ENCODE measurements at regions not wholly inside any gene's neighbourhood (a gene's known extent, or its start where the extent isn't known, plus 50 kb on each side); places are given as distances from the start of the nearest gene placed in this dataset.

- no peak for DNase-seq
Observed at GRCh38 chrX:40449396-40449795, 131.4 kb upstream of the ATP6AP2 start.

- no peak for DNase-seq
Observed at GRCh38 chrX:40448793-40449192, 132.0 kb upstream of the ATP6AP2 start.

GRCh38 chrX:40446921-40447320 is 133.8 kb upstream of the ATP6AP2 start:
- no peak for DNase-seq

GRCh38 chrX:40445691-40446090 is 135.1 kb upstream of the ATP6AP2 start:
- DNase-seq, result peak; percentile 60

DNA sequence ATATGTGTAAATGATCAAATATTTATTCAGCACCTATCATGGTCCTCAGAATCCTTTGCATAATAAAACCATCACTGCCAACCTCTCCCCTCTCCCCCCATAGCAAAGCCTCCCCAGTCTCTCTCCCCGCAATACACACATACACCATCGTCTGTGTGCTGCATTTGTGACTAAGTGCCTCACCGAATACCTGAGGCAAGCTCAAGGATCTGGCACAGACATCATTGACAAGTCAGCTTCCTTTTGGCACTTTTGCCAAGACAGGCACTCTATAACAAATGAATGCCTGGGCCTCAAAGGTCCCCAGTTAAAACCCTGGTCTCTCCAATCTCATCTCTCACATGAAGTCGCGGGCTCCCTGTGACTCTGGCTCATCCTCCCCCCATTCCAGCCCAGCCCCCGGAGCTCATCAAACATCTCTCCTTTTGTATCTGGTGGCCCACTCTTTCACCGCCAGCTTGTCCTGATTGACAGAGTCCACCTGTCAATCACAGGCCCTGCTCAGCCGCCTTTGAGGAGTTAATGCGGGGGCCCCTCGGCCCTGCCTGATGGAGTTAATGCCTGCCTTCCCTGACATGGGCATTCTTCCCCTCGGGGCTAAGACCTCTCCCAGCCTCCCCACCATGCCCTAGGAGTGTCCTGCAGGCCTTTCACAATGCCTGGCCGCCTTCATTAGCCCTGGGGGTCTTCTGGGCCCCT is 135.8 kb upstream of the ATP6AP2 start:
- DNase-seq, result no peak

- no peak for DNase-seq
Observed at GRCh38 chrX:40444133-40444532, 136.6 kb upstream of the ATP6AP2 start.

DNA sequence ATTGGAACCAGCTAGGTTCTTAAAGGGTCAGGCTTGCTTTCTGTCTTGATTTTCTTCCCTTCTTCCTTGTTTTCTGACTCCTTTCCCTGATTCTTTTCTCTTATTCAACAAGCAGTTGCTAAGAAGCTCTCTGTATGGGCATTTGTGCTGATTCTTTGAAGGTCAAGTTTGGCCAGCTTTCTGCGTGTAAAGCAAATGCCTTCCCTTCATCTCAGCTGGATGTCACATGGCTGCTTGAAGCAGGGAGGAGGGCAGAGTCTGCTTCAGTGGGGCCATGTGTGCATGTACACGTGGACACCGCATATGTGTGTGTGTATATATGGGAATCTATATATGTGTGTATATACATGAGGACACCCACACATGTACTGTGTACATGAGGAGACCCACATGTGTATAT is 139.9 kb upstream of the ATP6AP2 start:
- no peak for DNase-seq

DNA sequence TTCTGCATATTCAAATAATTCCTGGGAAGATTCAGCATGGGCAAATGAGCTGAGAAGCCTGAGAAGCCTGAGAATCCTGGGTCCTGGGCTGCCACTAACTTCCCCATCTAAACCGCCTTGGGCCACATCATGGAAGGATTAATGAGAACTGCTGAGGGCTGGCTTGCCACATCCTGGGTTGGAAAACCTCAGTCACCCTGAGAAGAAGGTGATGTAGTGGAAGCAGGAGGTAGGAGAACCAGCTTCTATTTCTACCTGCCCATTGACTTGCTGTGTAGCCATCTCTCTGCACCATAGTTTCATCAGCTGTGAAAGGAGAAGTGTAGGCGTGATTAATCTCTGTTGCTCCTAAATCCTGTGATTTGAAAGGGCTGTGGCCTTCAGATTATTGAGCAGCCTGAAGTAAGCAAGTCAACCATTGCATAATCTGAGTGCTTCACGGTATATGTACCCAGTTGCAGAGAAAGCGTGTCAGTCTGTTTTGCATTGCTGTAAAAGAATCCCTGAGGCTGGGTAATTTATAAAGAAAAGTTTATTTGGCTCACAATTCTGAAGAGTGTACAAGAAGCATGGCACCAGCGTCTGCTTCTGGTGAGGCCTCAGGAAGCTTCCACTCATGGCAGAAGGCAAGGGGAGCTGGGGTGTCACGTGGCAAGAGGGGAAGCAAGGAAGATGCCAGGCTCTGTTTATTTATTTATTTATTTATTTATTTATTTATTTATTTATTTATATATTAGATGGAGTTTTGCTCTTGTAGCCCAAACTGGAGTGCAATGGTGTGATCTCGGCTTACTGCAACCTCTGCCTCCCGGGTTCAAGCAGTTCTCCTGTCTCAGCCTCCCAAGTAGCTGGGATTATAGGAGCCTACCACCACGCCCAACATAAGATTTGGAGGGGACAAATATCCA is 140.9 kb upstream of the ATP6AP2 start:
- DNase-seq, result peak; percentile 69

- DNase-seq, result no peak
Observed at GRCh38 chrX:40437348-40437747, 143.4 kb upstream of the ATP6AP2 start.

GRCh38 chrX:40434947-40435346 is 145.8 kb upstream of the ATP6AP2 start:
- DNase-seq, result no peak

DNA sequence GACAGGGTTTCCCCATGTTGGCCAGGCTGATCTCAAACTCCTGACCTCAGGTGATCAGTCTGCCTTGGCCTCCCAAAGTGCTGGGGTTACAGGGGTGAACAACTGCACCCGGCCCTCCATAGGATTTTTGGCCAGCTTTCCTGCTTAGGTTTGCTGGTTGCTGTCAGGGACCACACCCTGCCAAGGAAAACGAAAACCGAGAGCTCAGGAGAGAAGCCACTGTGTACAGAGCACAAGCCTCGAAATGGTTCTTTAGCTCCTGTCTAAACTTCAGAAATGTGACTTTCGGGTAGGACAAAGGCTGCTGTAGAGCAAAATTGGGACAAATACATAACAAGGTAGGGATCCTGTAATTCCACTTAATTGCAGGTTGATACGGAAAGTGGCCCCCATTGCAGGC is 146.3 kb upstream of the ATP6AP2 start:
- no peak for DNase-seq

DNA sequence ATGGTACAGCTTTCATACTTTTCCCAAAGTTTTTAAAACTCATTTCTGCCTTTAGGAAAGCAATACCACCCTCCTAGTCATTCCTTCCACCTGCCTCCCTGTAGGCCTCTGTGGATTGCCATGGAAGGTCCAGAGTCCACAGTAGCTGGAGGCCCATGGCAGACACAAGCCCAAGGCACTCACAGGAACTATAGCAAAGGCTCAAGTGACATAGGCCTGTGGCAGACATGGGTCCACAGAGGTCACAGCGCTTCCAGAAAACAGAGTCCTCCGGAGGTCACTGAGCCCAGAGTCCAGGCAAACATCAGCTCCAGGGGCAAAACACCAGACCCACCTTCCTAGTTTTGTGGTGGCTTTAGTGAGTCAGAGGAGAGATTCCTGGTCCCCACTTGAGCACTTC is 147.6 kb upstream of the ATP6AP2 start:
- no peak for DNase-seq

GRCh38 chrX:40424259-40424658 is 156.5 kb upstream of the ATP6AP2 start:
- peak; percentile 35 for DNase-seq

GRCh38 chrX:40423299-40423698 is 157.5 kb upstream of the ATP6AP2 start:
- DNase-seq, result peak; percentile 76

- no peak for DNase-seq
Observed at GRCh38 chrX:40422021-40422420, 158.7 kb upstream of the ATP6AP2 start.

DNA sequence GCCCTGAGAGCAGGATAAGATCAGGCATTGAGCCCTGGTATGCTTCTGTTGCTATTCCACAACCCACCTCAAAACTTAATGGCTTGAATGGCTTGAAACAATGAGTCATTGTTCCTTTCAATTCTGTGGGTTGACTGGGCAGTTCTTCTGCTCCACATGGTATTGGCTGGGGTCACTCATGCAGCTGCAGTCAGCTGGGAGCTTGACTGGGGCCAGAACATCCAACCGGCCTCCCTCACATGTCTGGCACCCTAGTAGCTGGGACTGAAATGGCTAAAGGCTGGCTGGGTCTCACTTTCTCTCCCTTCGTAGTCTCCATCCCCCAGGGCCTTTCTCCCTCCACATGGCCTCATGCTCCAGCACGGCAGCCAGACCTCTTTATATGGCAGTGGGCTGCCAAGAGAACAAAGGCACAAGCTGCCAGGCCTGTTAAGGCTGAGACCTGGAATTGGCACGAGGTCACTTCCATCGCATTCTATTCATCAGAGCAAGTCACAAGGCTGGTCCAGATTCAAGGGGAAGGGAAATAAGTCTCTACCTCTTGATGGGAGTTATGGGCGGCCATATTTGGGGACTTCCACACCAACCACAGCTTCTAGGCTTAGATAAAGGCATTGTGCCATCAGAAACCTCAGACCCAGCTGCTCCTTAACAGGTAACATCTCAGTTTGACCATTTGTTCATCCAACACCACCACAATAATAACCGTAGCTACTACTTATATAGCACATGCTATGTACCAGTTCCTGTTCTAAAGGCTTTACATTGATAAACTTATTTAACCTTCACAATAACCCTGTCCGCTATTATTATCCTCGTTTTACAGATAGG is 159.7 kb upstream of the ATP6AP2 start:
- DNase-seq, result no peak

- DNase-seq, result no peak
Observed at GRCh38 chrX:40418813-40419195, 162.0 kb upstream of the ATP6AP2 start.

- no peak for DNase-seq
Observed at GRCh38 chrX:40418146-40418812, 162.5 kb upstream of the ATP6AP2 start.

- DNase-seq, result no peak
Observed at GRCh38 chrX:40415675-40416074, 165.1 kb upstream of the ATP6AP2 start.

- no peak for DNase-seq
Observed at GRCh38 chrX:40414335-40414734, 166.4 kb upstream of the ATP6AP2 start.

- peak; percentile 47 for DNase-seq
Observed at GRCh38 chrX:40411340-40412111, 169.2 kb upstream of the ATP6AP2 start.

DNA sequence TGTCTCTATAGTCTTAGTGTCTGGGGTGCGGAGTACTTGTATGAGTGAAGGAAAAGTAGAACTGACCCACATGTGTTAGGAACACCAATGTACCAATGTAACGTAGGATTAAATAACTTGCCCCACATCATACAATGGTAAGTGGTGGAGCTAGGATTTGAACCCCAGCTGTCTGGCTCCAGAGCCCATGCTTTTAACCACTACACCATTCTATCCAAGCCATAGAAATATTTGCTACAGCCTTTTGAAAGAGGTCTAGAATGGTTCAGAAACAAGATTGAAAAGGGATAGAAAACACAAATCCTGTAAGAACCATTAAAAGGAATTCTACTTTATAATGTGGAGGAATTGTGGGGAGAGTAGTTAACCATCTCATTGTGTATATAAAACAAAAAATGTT is 169.9 kb upstream of the ATP6AP2 start:
- no peak for DNase-seq
